ENCODE measurements at regions not wholly inside any gene's neighbourhood (a gene's known extent, or its start where the extent isn't known, plus 50 kb on each side); places are given as distances from the start of the nearest gene placed in this dataset.
A peak's percentile ranks its signal among the peaks of the same experiment; 100 is the strongest.

DNA sequence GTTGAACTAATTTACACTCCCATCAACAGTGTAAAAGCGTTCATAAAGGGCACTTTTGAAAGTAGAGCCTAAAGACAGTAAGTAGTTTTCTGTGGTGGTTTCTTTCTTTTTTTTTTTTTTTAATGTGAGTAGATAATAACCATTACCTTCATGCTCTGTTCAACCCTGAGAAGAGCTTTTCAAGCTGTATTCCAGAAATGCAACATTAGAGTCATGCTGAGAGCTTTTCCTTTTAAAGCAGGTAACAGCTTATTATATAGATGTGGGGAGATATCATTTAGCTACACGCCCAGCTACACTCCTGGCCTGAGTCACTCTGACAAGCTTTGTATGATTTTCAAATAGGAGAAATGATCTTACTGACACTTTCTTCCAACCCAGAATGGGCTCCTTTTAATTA is 96.2 kb upstream of the ARHGEF26 start:
- H3K4me3 ChIP-seq (ENCODE audit: low read length): no peak overlapping the region
- H3K27me3 ChIP-seq (ENCODE audit: low read depth, low read length): no peaks in the 10 kb centered on the region
- H3K9me3 ChIP-seq (ENCODE audit: insufficient read depth, low read length): no peaks in the 10 kb centered on the region
- TF ChIP-seq, protein P1, sequence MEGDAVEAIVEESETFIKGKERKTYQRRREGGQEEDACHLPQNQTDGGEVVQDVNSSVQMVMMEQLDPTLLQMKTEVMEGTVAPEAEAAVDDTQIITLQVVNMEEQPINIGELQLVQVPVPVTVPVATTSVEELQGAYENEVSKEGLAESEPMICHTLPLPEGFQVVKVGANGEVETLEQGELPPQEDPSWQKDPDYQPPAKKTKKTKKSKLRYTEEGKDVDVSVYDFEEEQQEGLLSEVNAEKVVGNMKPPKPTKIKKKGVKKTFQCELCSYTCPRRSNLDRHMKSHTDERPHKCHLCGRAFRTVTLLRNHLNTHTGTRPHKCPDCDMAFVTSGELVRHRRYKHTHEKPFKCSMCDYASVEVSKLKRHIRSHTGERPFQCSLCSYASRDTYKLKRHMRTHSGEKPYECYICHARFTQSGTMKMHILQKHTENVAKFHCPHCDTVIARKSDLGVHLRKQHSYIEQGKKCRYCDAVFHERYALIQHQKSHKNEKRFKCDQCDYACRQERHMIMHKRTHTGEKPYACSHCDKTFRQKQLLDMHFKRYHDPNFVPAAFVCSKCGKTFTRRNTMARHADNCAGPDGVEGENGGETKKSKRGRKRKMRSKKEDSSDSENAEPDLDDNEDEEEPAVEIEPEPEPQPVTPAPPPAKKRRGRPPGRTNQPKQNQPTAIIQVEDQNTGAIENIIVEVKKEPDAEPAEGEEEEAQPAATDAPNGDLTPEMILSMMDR (IDR thresholded peaks at IDR 0.05; ENCODE audit: low read depth, low read length): no peak
- TF ChIP-seq EZH2phosphoT487 (IDR thresholded peaks at IDR 0.05; ENCODE audit: low read depth): no peak
- no peaks in the 10 kb centered on the region for H3K36me3 ChIP-seq (replicated peaks; ENCODE audit: low read depth, low read length)
- H3K4me1 ChIP-seq (ENCODE audit: low read length): no peaks in the 10 kb centered on the region
- H2AFZ ChIP-seq (ENCODE audit: low read depth, low read length): no peak overlapping the region
- H3K4me2 ChIP-seq (ENCODE audit: low read length): no peak overlapping the region
- no peaks in the 10 kb centered on the region for H4K20me1 ChIP-seq (ENCODE audit: insufficient read depth, low read length)
- no peak overlapping the region for H3K9ac ChIP-seq (ENCODE audit: low read length)
- H3K27ac ChIP-seq (ENCODE audit: low read length): no peak overlapping the region
- H3K79me2 ChIP-seq (ENCODE audit: low read length): no peaks in the 10 kb centered on the region

DNA sequence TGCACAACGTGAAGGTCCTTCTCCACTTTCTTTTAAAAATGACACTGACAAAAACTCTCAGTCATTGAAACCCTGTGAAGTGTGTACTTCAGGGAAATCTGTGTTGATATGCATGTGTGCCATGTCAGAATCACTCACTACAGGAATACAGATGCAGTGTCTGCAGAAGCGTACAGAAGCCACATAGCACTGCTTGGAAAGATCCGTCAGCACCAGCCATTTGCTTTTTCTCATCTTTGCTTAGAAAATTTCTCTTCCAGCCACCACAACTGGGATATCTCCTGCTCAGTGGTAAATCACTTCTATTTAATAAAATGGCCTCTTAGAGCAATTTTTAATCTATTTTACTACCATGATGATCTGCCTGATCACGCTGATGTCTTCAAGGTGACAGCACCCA is 91.3 kb upstream of the ARHGEF26 start:
- no peaks in the 10 kb centered on the region for H3K27me3 ChIP-seq (ENCODE audit: low read depth, low read length)
- H3K4me1 ChIP-seq (ENCODE audit: low read length): no peaks in the 10 kb centered on the region
- H3K79me2 ChIP-seq (ENCODE audit: low read length): no peaks in the 10 kb centered on the region
- no peaks in the 10 kb centered on the region for H3K36me3 ChIP-seq (replicated peaks; ENCODE audit: low read depth, low read length)
- no peak overlapping the region for H3K27ac ChIP-seq (ENCODE audit: low read length)
- no peaks in the 10 kb centered on the region for H4K20me1 ChIP-seq (ENCODE audit: insufficient read depth, low read length)
- no peak overlapping the region for H3K9ac ChIP-seq (ENCODE audit: low read length)
- no peak overlapping the region for H3K4me3 ChIP-seq (ENCODE audit: low read length)
- no peak overlapping the region for H3K4me2 ChIP-seq (ENCODE audit: low read length)
- no peak overlapping the region for H2AFZ ChIP-seq (ENCODE audit: low read depth, low read length)
- TF ChIP-seq, protein P1 (IDR thresholded peaks at IDR 0.05; ENCODE audit: low read depth, low read length): no peak
- TF ChIP-seq EZH2phosphoT487 (IDR thresholded peaks at IDR 0.05; ENCODE audit: low read depth): no peak
- H3K9me3 ChIP-seq (ENCODE audit: insufficient read depth, low read length): no peaks in the 10 kb centered on the region

DNA sequence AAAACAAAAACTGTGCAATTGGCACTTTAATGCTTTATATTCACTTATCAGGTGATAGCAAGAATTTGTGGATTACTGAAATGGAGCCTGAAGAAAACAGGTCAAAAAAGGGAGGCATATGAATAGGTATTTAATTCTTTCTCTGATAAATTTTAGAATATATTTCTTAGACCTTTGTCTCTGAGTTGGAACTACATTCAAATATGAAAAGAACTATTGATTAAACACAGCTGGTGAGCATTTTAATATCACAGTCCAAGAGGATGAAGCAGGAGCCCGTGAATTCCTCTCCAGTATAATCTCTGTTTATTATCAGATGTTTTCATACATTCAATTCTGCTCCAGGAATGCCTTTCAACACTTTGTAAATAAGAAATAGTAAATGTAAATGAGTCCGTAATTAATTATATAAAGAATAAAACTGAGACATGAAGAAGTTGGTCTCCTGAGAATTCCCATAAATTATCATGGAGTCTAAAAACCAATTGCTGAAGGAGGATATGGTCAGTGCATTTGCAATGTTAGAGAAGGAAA is 86.3 kb upstream of the ARHGEF26 start:
- Histone ChIP-seq H3K4me2 (ENCODE audit: low read length) (no peak overlapping the region), H3K9me3 (ENCODE audit: insufficient read depth, low read length) (no peaks in the 10 kb centered on the region), H2AFZ (ENCODE audit: low read depth, low read length) (no peak overlapping the region), H4K20me1 (ENCODE audit: insufficient read depth, low read length) (no peaks in the 10 kb centered on the region), H3K9ac (ENCODE audit: low read length) (no peak overlapping the region), H3K36me3 (replicated peaks; ENCODE audit: low read depth, low read length) (no peaks in the 10 kb centered on the region), H3K27me3 (ENCODE audit: low read depth, low read length) (no peaks in the 10 kb centered on the region), H3K79me2 (ENCODE audit: low read length) (no peaks in the 10 kb centered on the region), H3K27ac (ENCODE audit: low read length) (no peak overlapping the region), H3K4me3 (ENCODE audit: low read length) (no peak overlapping the region), H3K4me1 (ENCODE audit: low read length) (no peaks in the 10 kb centered on the region)
- no peak for TF ChIP-seq EZH2phosphoT487 (IDR thresholded peaks at IDR 0.05; ENCODE audit: low read depth)
- TF ChIP-seq, protein P1 (IDR thresholded peaks at IDR 0.05; ENCODE audit: low read depth, low read length): no peak

DNA sequence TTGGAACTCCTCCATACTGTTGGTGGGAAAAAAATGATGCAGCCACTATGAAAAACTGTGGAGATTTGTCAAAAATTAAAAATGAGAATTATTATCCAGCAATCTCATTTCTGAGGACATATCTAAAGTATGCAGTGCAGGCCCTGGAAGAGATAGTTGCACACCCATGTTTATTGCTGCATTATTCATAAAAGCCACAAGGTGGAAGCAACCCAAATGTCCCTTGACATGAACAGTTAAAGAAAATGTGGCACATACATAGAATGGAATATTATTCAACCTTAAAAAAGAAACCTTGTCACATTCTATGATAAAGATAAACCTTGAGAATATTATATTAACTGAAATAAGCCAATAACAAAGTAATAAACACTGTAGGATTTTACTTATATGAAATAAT is 80.9 kb upstream of the ARHGEF26 start:
- Histone ChIP-seq H3K36me3 (replicated peaks; ENCODE audit: low read depth, low read length) (no peaks in the 10 kb centered on the region), H3K4me2 (ENCODE audit: low read length) (no peak overlapping the region), H3K9me3 (ENCODE audit: insufficient read depth, low read length) (no peaks in the 10 kb centered on the region), H4K20me1 (ENCODE audit: insufficient read depth, low read length) (no peaks in the 10 kb centered on the region), H3K79me2 (ENCODE audit: low read length) (no peaks in the 10 kb centered on the region), H3K4me3 (ENCODE audit: low read length) (no peak overlapping the region), H2AFZ (ENCODE audit: low read depth, low read length) (no peak overlapping the region), H3K9ac (ENCODE audit: low read length) (no peak overlapping the region), H3K4me1 (ENCODE audit: low read length) (no peaks in the 10 kb centered on the region), H3K27me3 (ENCODE audit: low read depth, low read length) (no peaks in the 10 kb centered on the region), H3K27ac (ENCODE audit: low read length) (no peak overlapping the region)
- TF ChIP-seq EZH2phosphoT487 (IDR thresholded peaks at IDR 0.05; ENCODE audit: low read depth): no peak
- TF ChIP-seq, protein P1 (IDR thresholded peaks at IDR 0.05; ENCODE audit: low read depth, low read length): peak; percentile 52
